CD14-positive monocyte (primary cell): ENCODE measurements at regions not wholly inside any gene's neighbourhood (a gene's known extent, or its start where the extent isn't known, plus 50 kb on each side); places are given as distances from the start of the nearest gene placed in this dataset.

Experiments used
- DNase-seq, 3 donors: peaks; one replicate each; pipeline ENCODE4 v3.0.0-alpha.2; 2011 to 2022
- H2AFZ ChIP-seq: 2 replicates; pipeline ENCODE4 v1.6.0; 2012; ENCODE audit warnings: mild to moderate bottlenecking, low read depth, low read length, inconsistent platforms; ENCODE audit not compliant: insufficient read depth, poor library complexity, severe bottlenecking
- H3K27ac ChIP-seq, 2 donors: 1 replicate in 1 of 2; 2 replicates in 1 of 2; pipeline ENCODE4 v1.5.1; 2012 to 2013; ENCODE audit warnings: low read length in 2 of 2, control low read depth in 1 of 2, inconsistent platforms in 1 of 2, low read depth in 1 of 2, mild to moderate bottlenecking in 1 of 2
- H3K27me3 ChIP-seq, 2 donors: one replicate each; pipeline versions ENCODE4 v1.6.0 to v1.6.1; 2011 to 2013; ENCODE audit warnings: low read length in 2 of 2; ENCODE audit not compliant: control insufficient read depth in 2 of 2, insufficient read depth in 2 of 2
- H3K36me3 ChIP-seq, 2 donors: replicated peaks in 1 of 2; 1 replicate in 1 of 2; 2 replicates in 1 of 2; pipeline versions ENCODE4 v1.5.1 to v1.6.1; 2012 to 2013; ENCODE audit warnings: low read length in 2 of 2, control low read depth in 1 of 2, inconsistent platforms in 1 of 2, mild to moderate bottlenecking in 1 of 2; ENCODE audit not compliant: insufficient read depth in 2 of 2, control insufficient read depth in 1 of 2
- H3K4me1 ChIP-seq, 2 donors: 1 replicate in 1 of 2; 2 replicates in 1 of 2; pipeline versions ENCODE4 v1.5.1 to v1.6.1; 2012 to 2013; ENCODE audit warnings: low read length in 2 of 2, control low read depth in 1 of 2, inconsistent platforms in 1 of 2, mild to moderate bottlenecking in 1 of 2, moderate library complexity in 1 of 2; ENCODE audit not compliant: insufficient read depth in 2 of 2, control insufficient read depth in 1 of 2
- H3K4me2 ChIP-seq: replicated peaks from 2 replicates; pipeline ENCODE3; 2012; ENCODE audit warnings: low read length, moderate library complexity, mild to moderate bottlenecking; ENCODE audit not compliant: poor library complexity, severe bottlenecking; ENCODE audit errors: extremely low read depth
- H3K4me3 ChIP-seq, 3 experiments: fragments of 200-600 bp in 1 of 3; sonication (generic) in 1 of 3; replicated peaks in 1 of 3; 1 replicate in 2 of 3; 2 replicates in 1 of 3; pipeline ENCODE4 v1.5.1; 2011 to 2013; ENCODE audit warnings: low read length in 3 of 3, mild to moderate bottlenecking in 3 of 3, control low read depth in 2 of 3, low read depth in 2 of 3, inconsistent platforms in 1 of 3, moderate library complexity in 1 of 3
- H3K79me2 ChIP-seq: 2 replicates; pipeline ENCODE4 v1.6.0; 2012; ENCODE audit warnings: mild to moderate bottlenecking, control low read depth, inconsistent platforms, low read length, moderate library complexity; ENCODE audit not compliant: insufficient read depth
- H3K9ac ChIP-seq: 2 replicates; pipeline ENCODE4 v1.6.0; 2017; ENCODE audit warnings: low read length, mild to moderate bottlenecking; ENCODE audit not compliant: insufficient read depth, poor library complexity, severe bottlenecking
- H3K9me3 ChIP-seq, 2 donors: replicated peaks in 1 of 2; 1 replicate in 1 of 2; 2 replicates in 1 of 2; pipeline versions ENCODE4 v1.5.1 to v1.6.1; 2012 to 2013; ENCODE audit warnings: low read length in 2 of 2, control low read depth in 1 of 2; ENCODE audit not compliant: control insufficient read depth in 1 of 2, insufficient read depth in 1 of 2
- H4K20me1 ChIP-seq: 2 replicates; pipeline ENCODE4 v1.6.0; 2012; ENCODE audit warnings: mild to moderate bottlenecking, low read length, control low read depth, moderate library complexity; ENCODE audit not compliant: insufficient read depth
- H3K27ac Mint-ChIP-seq, 7 donors: one replicate each; pipeline ENCODE4 v1.8.0; 2020; ENCODE audit warnings: mild to moderate bottlenecking in 7 of 7, mixed read lengths in 7 of 7, moderate library complexity in 6 of 7, inconsistent platforms in 2 of 7
- H3K27me3 Mint-ChIP-seq, 3 donors: one replicate each; pipeline ENCODE4 v1.8.0; 2021 to 2022; ENCODE audit warnings: low read depth in 3 of 3, mild to moderate bottlenecking in 3 of 3, mixed read lengths in 3 of 3, moderate library complexity in 3 of 3, inconsistent platforms in 1 of 3
- H3K36me3 Mint-ChIP-seq, 2 donors: one replicate each; pipeline ENCODE4 v1.8.0; 2020; ENCODE audit warnings: mixed read lengths in 2 of 2, inconsistent platforms in 1 of 2, mild to moderate bottlenecking in 1 of 2
- H3K4me1 Mint-ChIP-seq: one replicate; pipeline ENCODE4 v1.8.0; 2020; ENCODE audit warnings: mild to moderate bottlenecking, mixed read lengths
- H3K4me3 Mint-ChIP-seq, 2 donors: one replicate each; pipeline ENCODE4 v1.8.0; 2020; ENCODE audit warnings: mild to moderate bottlenecking in 2 of 2, mixed read lengths in 2 of 2, moderate library complexity in 1 of 2
- H3K9me3 Mint-ChIP-seq, 7 donors: one replicate each; pipeline ENCODE4 v1.8.0; 2020 to 2022; ENCODE audit warnings: mixed read lengths in 7 of 7, mild to moderate bottlenecking in 6 of 7, moderate library complexity in 6 of 7, inconsistent platforms in 2 of 7
- CTCF ChIP-seq: fragments of 200-600 bp; IDR thresholded peaks from one replicate; pipeline ENCODE4 v1.8.0; 2022; ENCODE audit warnings: antibody characterized with exemption, mild to moderate bottlenecking
- WGBS: methylation state at CpG from one replicate; pipeline ENCODE4 v1.1.5; 2013; ENCODE audit warnings: missing lambda C conversion rate; ENCODE audit not compliant: insufficient coverage; 5-methylcytosine and 5-hydroxymethylcytosine counted together
- intact Hi-C, 2 donors: fragments of 100-400 bp; cut with micrococcal nuclease; formaldehyde crosslinking; loops; one replicate each; pipeline versions ENCODE4 v1.15.0 to v1.15.1; 2023

DNA sequence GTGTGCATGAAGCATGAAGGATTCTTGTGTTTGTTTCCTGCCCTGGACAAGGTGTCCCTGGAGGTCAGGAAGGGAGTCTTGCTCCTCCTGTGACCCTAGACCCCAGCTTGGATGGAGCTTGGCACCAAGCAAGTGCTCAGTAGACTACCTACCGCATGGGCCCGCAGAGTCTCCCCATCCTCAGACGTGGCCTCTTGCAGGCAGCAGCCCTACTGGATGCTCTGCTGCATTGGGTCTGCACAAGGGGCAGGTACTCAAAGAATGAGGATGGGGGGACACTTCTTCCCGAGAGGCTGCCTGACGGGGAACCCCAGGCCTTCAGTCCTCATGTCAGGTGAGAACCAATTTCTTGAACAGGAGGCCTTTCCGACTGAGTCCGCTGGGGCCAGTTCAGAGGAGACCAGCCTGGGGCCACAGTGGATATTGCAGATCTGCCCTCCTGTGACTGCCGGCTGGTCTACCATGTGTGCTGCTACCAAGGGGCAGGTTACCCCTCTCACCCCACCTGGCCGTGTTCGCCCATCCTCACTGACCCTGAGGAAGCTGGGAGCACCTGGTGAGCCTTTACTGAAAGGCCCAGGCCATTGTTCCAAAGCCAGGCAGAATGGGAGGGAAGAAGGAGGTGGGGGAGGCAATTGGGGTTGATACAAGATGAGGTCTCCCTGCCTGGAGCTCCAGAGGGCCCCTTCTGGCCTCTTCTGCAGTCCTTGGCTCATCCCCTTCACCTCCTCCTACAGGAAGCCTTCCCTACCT is 206.3 kb downstream of the RAB11FIP4 start:
- Mint-ChIP-seq H3K27ac (peak overlapping the region in 5 of 7 donors; percentile 68 to 94 (median 82)), H3K4me3 (no peak overlapping the region), H3K36me3 (peaks cover 2 to 5% of the 10 kb centered on the region in 2 donors), H3K9me3 (peaks cover 0 to 2% (median 0%) of the 10 kb centered on the region in 7 donors), H3K27me3 (peaks cover 0 to under 1% (median 0%) of the 10 kb centered on the region in 3 donors), H3K4me1 (peaks cover 27% of the 10 kb centered on the region)
- H3K79me2 ChIP-seq: no peaks in the 10 kb centered on the region
- TF ChIP-seq CTCF: no peak
- no peak overlapping the region for H3K9ac ChIP-seq
- no peaks in the 10 kb centered on the region for H4K20me1 ChIP-seq
- intact Hi-C loops: loop anchor here (1.0 to 5.0 kb wide), 3 partner anchors 39 to 80 kb away; no protein-coding TSS in a partner anchor
- 96% methylated on average over 8 of the region's 10 CpGs for WGBS
- no peak overlapping the region for H3K4me2 ChIP-seq
- H3K27me3 ChIP-seq: no peaks in the 10 kb centered on the region
- H3K4me1 ChIP-seq: peaks cover 20 to 24% of the 10 kb centered on the region in 2 donors
- H3K27ac ChIP-seq: no peak overlapping the region
- DNase-seq: no peak
- H3K36me3 ChIP-seq: no peaks in the 10 kb centered on the region
- H3K4me3 ChIP-seq: no peak overlapping the region
- H2AFZ ChIP-seq: no peak overlapping the region
- H3K9me3 ChIP-seq: no peaks in the 10 kb centered on the region

GRCh38 chr17:31596382-31597323 is 205.2 kb downstream of the RAB11FIP4 start:
- Histone ChIP-seq H3K4me2 (peak overlapping the region; percentile 1), H3K4me1 (peaks cover 20 to 24% of the 10 kb centered on the region in 2 donors), H3K27me3 (no peaks in the 10 kb centered on the region), H4K20me1 (no peaks in the 10 kb centered on the region), H3K36me3 (no peaks in the 10 kb centered on the region), H3K9me3 (no peaks in the 10 kb centered on the region), H3K79me2 (no peaks in the 10 kb centered on the region), H3K9ac (peak overlapping the region; percentile 68), H3K27ac (peak overlapping the region; percentile 83 to 92), H3K4me3 (no peak overlapping the region), H2AFZ (peak overlapping the region; percentile 73)
- TF ChIP-seq CTCF: no peak
- no peaks in the 10 kb centered on the region for H3K27me3 Mint-ChIP-seq
- peaks cover 5% of the 10 kb centered on the region in 2 donors for H3K36me3 Mint-ChIP-seq
- WGBS: 23% methylated on average over 14 of the region's 16 CpGs
- peak overlapping the region in 1 of 2 donors; percentile 21 for H3K4me3 Mint-ChIP-seq
- intact Hi-C loops: loop anchor here (1.0 to 5.0 kb wide), 4 partner anchors 15 to 82 kb away; no protein-coding TSS in a partner anchor
- peaks cover 27% of the 10 kb centered on the region for H3K4me1 Mint-ChIP-seq
- H3K9me3 Mint-ChIP-seq: no peaks in the 10 kb centered on the region
- H3K27ac Mint-ChIP-seq: peak overlapping the region; percentile 83 to 96 (median 89)
- DNase-seq: peak; percentile 95 to 98 (median 96)
